Gastrocnemius medialis (tissue), 4 donors: ENCODE measurements at regions not wholly inside any gene's neighbourhood (a gene's known extent, or its start where the extent isn't known, plus 50 kb on each side); places are given as distances from the start of the nearest gene placed in this dataset.

Experiments
- ATAC-seq, 2 donors: fragments of 150-250 bp; one replicate each; pipeline ENCODE4 v1.9.1; 2016
- DNase-seq, 2 donors: peaks; one replicate each; pipeline ENCODE4 v3.0.0-alpha.2; 2019
- H3K27ac ChIP-seq, 4 donors: fragments of 200-600 bp; sonication (generic); 1 replicate in 1 of 4; 2 replicates in 3 of 4; pipeline ENCODE4 v1.5.1; 2016 to 2018; ENCODE audit warnings: mild to moderate bottlenecking in 2 of 4, moderate library complexity in 1 of 4
- H3K27me3 ChIP-seq, 3 donors: fragments of 200-600 bp; sonication (generic) in 2 of 3; 1 replicate in 1 of 3; 2 replicates in 2 of 3; pipeline versions ENCODE4 v1.5.1 to v1.6.0; 2016 to 2019; ENCODE audit warnings: mild to moderate bottlenecking in 1 of 3, moderate library complexity in 1 of 3
- H3K36me3 ChIP-seq, 2 donors: fragments of 200-600 bp; sonication (generic) in 1 of 2; one replicate each; pipeline ENCODE4 v1.5.1; 2017 to 2018
- H3K4me1 ChIP-seq, 2 donors: fragments of 200-600 bp; sonication (generic) in 1 of 2; one replicate each; pipeline ENCODE4 v1.5.1; 2016 to 2017; ENCODE audit warnings: mild to moderate bottlenecking in 2 of 2
- H3K4me3 ChIP-seq, 4 donors: fragments of 200-600 bp; sonication (generic) in 3 of 4; 1 replicate in 1 of 4; 2 replicates in 3 of 4; pipeline ENCODE4 v1.5.1; 2016 to 2019; ENCODE audit warnings: mild to moderate bottlenecking in 2 of 4
- H3K9me3 ChIP-seq, 3 donors: fragments of 200-600 bp; sonication (generic) in 2 of 3; 1 replicate in 1 of 3; 2 replicates in 2 of 3; pipeline ENCODE4 v1.5.1; 2016 to 2019
- POLR2A ChIP-seq, 2 donors: fragments of 450-650 bp; IDR thresholded peaks; one replicate each; pipeline ENCODE4 v1.6.1; 2017; ENCODE audit warnings: antibody characterized with exemption in 2 of 2, mild to moderate bottlenecking in 2 of 2, moderate library complexity in 2 of 2
- in situ Hi-C, 4 donors: fragments of 200-750 bp; cut with MboI; loops; one replicate each; pipeline versions ENCODE4 v1.15.0 to v1.8.0; 2017; ENCODE audit warnings: low sequenced_read_pairs in 4 of 4
- intact Hi-C: fragments of 100-400 bp; cut with DNase I; formaldehyde crosslinking; loops from one replicate; pipeline ENCODE4 v1.15.1; 2023; ENCODE audit warnings: low total_unique reads
- TF ChIP-seq, protein P1 (sequence below), 5 experiments: fragments of 450-650 bp in 3 of 5; fragments of 200-600 bp in 2 of 5; sonication (generic) in 2 of 5; IDR thresholded peaks in 4 of 5; conservative IDR thresholded peaks in 1 of 5; 1 replicate in 4 of 5; 2 replicates in 1 of 5; pipeline ENCODE4 v1.5.1; 2016 to 2019; ENCODE audit warnings: antibody characterized with exemption in 5 of 5, mild to moderate bottlenecking in 3 of 5, moderate library complexity in 3 of 5

DNA sequence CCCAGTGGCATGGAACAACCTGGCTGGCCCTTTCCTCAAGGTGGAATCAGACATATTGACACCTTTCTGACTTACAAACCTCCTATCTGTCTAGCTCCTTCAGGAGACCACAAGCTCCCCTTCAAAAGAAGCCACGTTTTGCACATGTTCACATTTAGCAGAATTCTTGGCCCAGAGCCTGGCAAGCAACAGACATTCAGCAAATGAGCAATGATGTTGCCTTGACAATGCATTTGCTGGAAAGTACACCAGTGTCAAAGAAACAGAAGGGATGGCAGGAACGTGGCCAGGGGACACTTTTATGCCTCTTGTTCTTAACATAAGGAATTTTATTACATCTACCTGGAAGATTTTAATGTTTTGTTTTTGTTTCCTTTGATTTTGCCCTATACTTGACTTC is 85.5 kb upstream of the FGF14 start:
- Histone ChIP-seq H3K4me3 (no peak overlapping the region), H3K36me3 (no peaks in the 10 kb centered on the region), H3K27me3 (no peaks in the 10 kb centered on the region), H3K4me1 (no peaks in the 10 kb centered on the region), H3K27ac (no peak overlapping the region), H3K9me3 (no peaks in the 10 kb centered on the region)
- intact Hi-C loops (no loop called here), in situ Hi-C loops (no loop called here)
- TF ChIP-seq, protein P1, sequence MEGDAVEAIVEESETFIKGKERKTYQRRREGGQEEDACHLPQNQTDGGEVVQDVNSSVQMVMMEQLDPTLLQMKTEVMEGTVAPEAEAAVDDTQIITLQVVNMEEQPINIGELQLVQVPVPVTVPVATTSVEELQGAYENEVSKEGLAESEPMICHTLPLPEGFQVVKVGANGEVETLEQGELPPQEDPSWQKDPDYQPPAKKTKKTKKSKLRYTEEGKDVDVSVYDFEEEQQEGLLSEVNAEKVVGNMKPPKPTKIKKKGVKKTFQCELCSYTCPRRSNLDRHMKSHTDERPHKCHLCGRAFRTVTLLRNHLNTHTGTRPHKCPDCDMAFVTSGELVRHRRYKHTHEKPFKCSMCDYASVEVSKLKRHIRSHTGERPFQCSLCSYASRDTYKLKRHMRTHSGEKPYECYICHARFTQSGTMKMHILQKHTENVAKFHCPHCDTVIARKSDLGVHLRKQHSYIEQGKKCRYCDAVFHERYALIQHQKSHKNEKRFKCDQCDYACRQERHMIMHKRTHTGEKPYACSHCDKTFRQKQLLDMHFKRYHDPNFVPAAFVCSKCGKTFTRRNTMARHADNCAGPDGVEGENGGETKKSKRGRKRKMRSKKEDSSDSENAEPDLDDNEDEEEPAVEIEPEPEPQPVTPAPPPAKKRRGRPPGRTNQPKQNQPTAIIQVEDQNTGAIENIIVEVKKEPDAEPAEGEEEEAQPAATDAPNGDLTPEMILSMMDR (IDR thresholded peaks at IDR 0.05 in 4 of 5, conservative IDR thresholded peaks at IDR 0.05 in 1 of 5): no peak
- no peak for TF ChIP-seq POLR2A (IDR thresholded peaks at IDR 0.05)
- ATAC-seq (no peak), DNase-seq (no peak)

- Histone ChIP-seq H3K27me3 (no peaks in the 10 kb centered on the region), H3K36me3 (no peaks in the 10 kb centered on the region), H3K27ac (no peak overlapping the region), H3K4me3 (no peak overlapping the region), H3K9me3 (no peaks in the 10 kb centered on the region), H3K4me1 (no peaks in the 10 kb centered on the region)
- ATAC-seq: no peak
- in situ Hi-C loops (no loop called here), intact Hi-C loops (no loop called here)
- no peak for TF ChIP-seq POLR2A (IDR thresholded peaks at IDR 0.05)
- TF ChIP-seq, protein P1 (IDR thresholded peaks at IDR 0.05 in 4 of 5, conservative IDR thresholded peaks at IDR 0.05 in 1 of 5): no peak
- no peak for DNase-seq
Measured at GRCh38 chr13:102484329-102484728, 82.5 kb upstream of the FGF14 start.

DNA sequence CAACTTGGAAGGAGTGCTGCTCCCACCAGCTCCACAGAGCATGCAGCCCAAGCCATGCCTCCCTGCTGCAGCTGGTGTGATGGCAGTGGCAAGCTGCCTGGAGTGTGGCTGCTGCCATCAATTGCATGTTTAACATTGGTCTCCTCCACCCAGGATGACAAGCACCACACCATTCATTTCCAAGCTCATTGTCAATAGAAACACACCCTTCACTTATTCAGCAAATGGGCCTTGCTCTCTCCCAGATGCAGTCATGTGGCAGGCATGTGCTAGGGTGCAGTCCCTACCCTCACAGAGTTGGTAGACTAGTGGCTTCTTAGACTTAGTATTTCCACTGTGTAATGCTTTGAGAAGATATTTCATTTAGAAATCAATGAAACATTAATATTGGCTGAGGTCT is 70.8 kb upstream of the FGF14 start:
- Histone ChIP-seq H3K4me3 (no peak overlapping the region), H3K9me3 (no peaks in the 10 kb centered on the region), H3K27ac (no peak overlapping the region), H3K4me1 (no peaks in the 10 kb centered on the region), H3K36me3 (no peaks in the 10 kb centered on the region), H3K27me3 (no peaks in the 10 kb centered on the region)
- TF ChIP-seq POLR2A (IDR thresholded peaks at IDR 0.05): no peak
- TF ChIP-seq, protein P1 (IDR thresholded peaks at IDR 0.05 in 4 of 5, conservative IDR thresholded peaks at IDR 0.05 in 1 of 5): no peak
- ATAC-seq (no peak), DNase-seq (no peak)
- in situ Hi-C loops (loop anchor here in 1 of 4 donors (25.0 kb wide), 1 partner anchor 535 kb away; no protein-coding TSS in a partner anchor), intact Hi-C loops (no loop called here)

DNA sequence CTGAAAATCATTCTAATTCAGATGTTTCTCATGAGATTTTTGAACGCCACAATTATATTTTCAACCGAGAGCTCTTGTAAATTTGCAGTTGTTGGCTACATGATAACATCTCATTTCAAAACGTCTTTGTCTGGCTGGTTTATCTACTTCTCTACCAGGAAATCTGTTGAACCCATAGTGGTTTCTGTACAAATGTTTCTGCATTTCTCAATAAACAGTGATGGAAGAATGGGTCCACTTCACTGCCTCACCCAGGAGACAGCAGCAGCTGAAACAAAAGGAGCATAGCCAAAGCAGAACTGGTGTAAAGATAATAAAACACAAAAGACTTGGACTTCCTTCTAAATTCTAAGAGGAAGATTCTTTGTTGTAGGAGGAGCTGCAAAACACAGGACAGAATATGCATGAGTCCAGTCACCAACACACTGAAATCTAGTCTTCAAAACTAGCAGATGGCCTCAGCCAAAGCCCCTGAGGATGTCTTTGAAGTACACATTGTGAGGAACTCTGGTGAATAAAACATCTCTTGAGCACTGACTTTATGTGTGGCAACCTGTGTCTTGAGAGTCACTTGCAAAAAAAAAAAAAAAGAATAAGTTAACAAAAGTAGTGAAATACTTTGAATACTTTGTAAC is 68.6 kb upstream of the FGF14 start:
- TF ChIP-seq POLR2A (IDR thresholded peaks at IDR 0.05): no peak
- TF ChIP-seq, protein P1 (IDR thresholded peaks at IDR 0.05 in 4 of 5, conservative IDR thresholded peaks at IDR 0.05 in 1 of 5): no peak
- Histone ChIP-seq H3K4me3 (no peak overlapping the region), H3K27me3 (no peaks in the 10 kb centered on the region), H3K27ac (no peak overlapping the region), H3K9me3 (no peaks in the 10 kb centered on the region), H3K4me1 (no peaks in the 10 kb centered on the region), H3K36me3 (no peaks in the 10 kb centered on the region)
- no peak for DNase-seq
- in situ Hi-C loops: loop anchor here in 1 of 4 donors (25.0 kb wide), 1 partner anchor 533 kb away; no protein-coding TSS in a partner anchor
- ATAC-seq: no peak
- intact Hi-C loops: no loop called here
